Activated T-helper 9 cell treated with anti-CD3 and anti-CD28 coated beads, Interleukin-2, amount 50 U/mL, for 16 hours (primary cell): ENCODE measurements at regions not wholly inside any gene's neighbourhood (a gene's known extent, or its start where the extent isn't known, plus 50 kb on each side); places are given as distances from the start of the nearest gene placed in this dataset.

ENCODE experiments used
- DNase-seq: peaks from one replicate; pipeline ENCODE4 v3.0.0-alpha.2; 2020; ENCODE audit warnings: low read depth

- no peak for DNase-seq
Measured at GRCh38 chr2:7931808-7932207, 750.0 kb upstream of the ID2 start.

- DNase-seq = no peak
Measured at GRCh38 chr2:7933672-7934071, 748.2 kb upstream of the ID2 start.

GRCh38 chr2:7934476-7934875, 747.4 kb upstream of the ID2 start:
- no peak for DNase-seq

- no peak for DNase-seq
Measured at GRCh38 chr2:7937082-7937481, 744.8 kb upstream of the ID2 start.

- DNase-seq = no peak
Measured at GRCh38 chr2:7940723-7941122, 741.1 kb upstream of the ID2 start.

GRCh38 chr2:7943446-7943845, 738.4 kb upstream of the ID2 start:
- no peak for DNase-seq

- no peak for DNase-seq
Measured at GRCh38 chr2:7945026-7945425, 736.8 kb upstream of the ID2 start.

- no peak for DNase-seq
Measured at GRCh38 chr2:7950035-7950612, 731.7 kb upstream of the ID2 start.

GRCh38 chr2:7951001-7951400, 730.9 kb upstream of the ID2 start:
- DNase-seq = no peak

GRCh38 chr2:7951490-7951889, 730.4 kb upstream of the ID2 start:
- no peak for DNase-seq

- DNase-seq = no peak
Measured at GRCh38 chr2:7952046-7952745, 729.7 kb upstream of the ID2 start.

GRCh38 chr2:7953195-7953594, 728.7 kb upstream of the ID2 start:
- DNase-seq = no peak

GRCh38 chr2:7954234-7954633, 727.6 kb upstream of the ID2 start:
- no peak for DNase-seq

- no peak for DNase-seq
Measured at GRCh38 chr2:7956126-7956689, 725.6 kb upstream of the ID2 start.

- no peak for DNase-seq
Measured at GRCh38 chr2:7961550-7961949, 720.3 kb upstream of the ID2 start.

GRCh38 chr2:7962161-7962560, 719.7 kb upstream of the ID2 start:
- no peak for DNase-seq

- no peak for DNase-seq
Measured at GRCh38 chr2:7963787-7964186, 718.1 kb upstream of the ID2 start.

- DNase-seq = no peak
Measured at GRCh38 chr2:7966032-7966431, 715.8 kb upstream of the ID2 start.

- DNase-seq = no peak
Measured at GRCh38 chr2:7967707-7968405, 714.0 kb upstream of the ID2 start.

- no peak for DNase-seq
Measured at GRCh38 chr2:7969756-7970515, 711.9 kb upstream of the ID2 start.

GRCh38 chr2:7971248-7971647, 710.6 kb upstream of the ID2 start:
- no peak for DNase-seq

- no peak for DNase-seq
Measured at GRCh38 chr2:7971841-7972240, 710.0 kb upstream of the ID2 start.
